Ishikawa (cell line): ENCODE measurements at regions not wholly inside any gene's neighbourhood (a gene's known extent, or its start where the extent isn't known, plus 50 kb on each side); places are given as distances from the start of the nearest gene placed in this dataset.

Experiments used
- CEBPB ChIP-seq: IDR thresholded peaks from 2 replicates; pipeline ENCODE4 v1.6.1; 2012
- CREB1 ChIP-seq: IDR thresholded peaks from 2 replicates; pipeline ENCODE4 v1.6.1; 2012; ENCODE audit warnings: low read depth
- EP300 ChIP-seq: IDR thresholded peaks from 2 replicates; pipeline ENCODE4 v1.6.1; 2012; ENCODE audit warnings: borderline replicate concordance
- FOXM1 ChIP-seq: IDR thresholded peaks from 2 replicates; pipeline ENCODE4 v1.6.1; 2012; ENCODE audit warnings: low read depth, borderline replicate concordance
- NFIC ChIP-seq: IDR thresholded peaks from 2 replicates; pipeline ENCODE4 v1.6.1; 2012
- RAD21 ChIP-seq: IDR thresholded peaks from 2 replicates; pipeline ENCODE4 v1.6.1; 2012; ENCODE audit warnings: low read depth
- TAF1 ChIP-seq: IDR thresholded peaks from 2 replicates; pipeline ENCODE4 v1.6.1; 2012; ENCODE audit warnings: low read depth, mild to moderate bottlenecking
- TCF12 ChIP-seq: IDR thresholded peaks from 2 replicates; pipeline ENCODE4 v1.6.1; 2012; ENCODE audit warnings: low read depth
- TEAD4 ChIP-seq: IDR thresholded peaks from 2 replicates; pipeline ENCODE4 v1.6.1; 2012
- YY1 ChIP-seq: IDR thresholded peaks from 2 replicates; pipeline ENCODE4 v1.6.1; 2012; ENCODE audit warnings: low read depth
- ZBTB7A ChIP-seq: IDR thresholded peaks from 2 replicates; pipeline ENCODE4 v1.6.1; 2012; ENCODE audit warnings: low read depth
- TF ChIP-seq, protein P1 (sequence below): IDR thresholded peaks from 2 replicates; pipeline ENCODE4 v1.6.1; 2012
- TF ChIP-seq, protein P2 (sequence below): IDR thresholded peaks from 2 replicates; pipeline ENCODE4 v1.6.1; 2012; ENCODE audit warnings: low read depth, mild to moderate bottlenecking
- TF ChIP-seq, protein P3 (sequence below): IDR thresholded peaks from 2 replicates; pipeline ENCODE4 v1.6.1; 2012

DNA sequence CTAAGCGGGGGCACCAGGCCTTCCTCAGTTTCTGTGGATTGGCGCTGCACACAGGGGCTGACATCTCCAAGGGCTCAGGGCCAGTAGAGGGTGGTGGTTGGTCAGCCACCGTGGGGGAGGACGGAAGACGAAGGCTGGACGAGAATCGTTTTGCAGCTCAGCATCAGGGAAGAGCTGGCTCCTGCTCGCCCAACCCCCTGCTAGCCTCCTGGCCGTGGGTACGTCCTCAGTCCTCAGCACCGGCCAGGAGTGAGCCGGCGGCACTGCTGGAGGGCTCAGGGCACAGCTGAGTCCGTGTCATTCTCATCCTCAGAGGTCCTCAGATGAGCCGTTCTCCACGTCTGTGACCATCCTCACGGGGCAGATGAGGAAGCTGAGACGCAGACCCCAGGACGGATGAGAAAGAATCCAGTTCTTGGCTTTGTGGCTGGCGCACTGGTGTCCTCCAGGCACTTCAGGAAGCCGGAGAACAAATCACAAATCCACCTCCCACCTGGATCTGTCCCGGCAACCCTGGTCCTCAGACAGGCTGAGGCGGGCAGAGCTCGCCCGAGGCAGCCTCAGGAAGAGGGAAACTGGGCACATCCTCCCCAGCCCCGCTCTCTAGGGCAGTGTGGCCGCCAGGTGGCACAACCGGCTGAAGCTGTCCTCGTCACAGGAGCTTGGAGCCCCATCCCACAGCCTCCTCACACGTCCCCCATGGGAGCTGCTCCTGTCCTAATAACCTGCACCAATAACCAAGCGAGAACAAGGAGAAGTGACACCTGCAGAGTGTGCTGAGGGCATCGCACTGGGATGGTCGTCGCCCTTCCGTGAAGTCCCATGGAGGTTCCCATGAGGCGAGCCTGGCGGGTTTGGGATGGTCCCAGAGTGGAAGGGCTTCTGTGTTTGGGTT lies 393.7 kb downstream of the BRD1 start:
- TF ChIP-seq, protein P1, sequence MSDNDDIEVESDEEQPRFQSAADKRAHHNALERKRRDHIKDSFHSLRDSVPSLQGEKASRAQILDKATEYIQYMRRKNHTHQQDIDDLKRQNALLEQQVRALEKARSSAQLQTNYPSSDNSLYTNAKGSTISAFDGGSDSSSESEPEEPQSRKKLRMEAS: no peak
- no peak for TF ChIP-seq CEBPB
- TF ChIP-seq EP300: no peak
- no peak for TF ChIP-seq TEAD4
- no peak for TF ChIP-seq TAF1
- TF ChIP-seq TCF12: no peak
- peak; percentile 22; the same call in 1 of the 2 replicates for TF ChIP-seq RAD21
- TF ChIP-seq ZBTB7A: no peak
- TF ChIP-seq, protein P2, sequence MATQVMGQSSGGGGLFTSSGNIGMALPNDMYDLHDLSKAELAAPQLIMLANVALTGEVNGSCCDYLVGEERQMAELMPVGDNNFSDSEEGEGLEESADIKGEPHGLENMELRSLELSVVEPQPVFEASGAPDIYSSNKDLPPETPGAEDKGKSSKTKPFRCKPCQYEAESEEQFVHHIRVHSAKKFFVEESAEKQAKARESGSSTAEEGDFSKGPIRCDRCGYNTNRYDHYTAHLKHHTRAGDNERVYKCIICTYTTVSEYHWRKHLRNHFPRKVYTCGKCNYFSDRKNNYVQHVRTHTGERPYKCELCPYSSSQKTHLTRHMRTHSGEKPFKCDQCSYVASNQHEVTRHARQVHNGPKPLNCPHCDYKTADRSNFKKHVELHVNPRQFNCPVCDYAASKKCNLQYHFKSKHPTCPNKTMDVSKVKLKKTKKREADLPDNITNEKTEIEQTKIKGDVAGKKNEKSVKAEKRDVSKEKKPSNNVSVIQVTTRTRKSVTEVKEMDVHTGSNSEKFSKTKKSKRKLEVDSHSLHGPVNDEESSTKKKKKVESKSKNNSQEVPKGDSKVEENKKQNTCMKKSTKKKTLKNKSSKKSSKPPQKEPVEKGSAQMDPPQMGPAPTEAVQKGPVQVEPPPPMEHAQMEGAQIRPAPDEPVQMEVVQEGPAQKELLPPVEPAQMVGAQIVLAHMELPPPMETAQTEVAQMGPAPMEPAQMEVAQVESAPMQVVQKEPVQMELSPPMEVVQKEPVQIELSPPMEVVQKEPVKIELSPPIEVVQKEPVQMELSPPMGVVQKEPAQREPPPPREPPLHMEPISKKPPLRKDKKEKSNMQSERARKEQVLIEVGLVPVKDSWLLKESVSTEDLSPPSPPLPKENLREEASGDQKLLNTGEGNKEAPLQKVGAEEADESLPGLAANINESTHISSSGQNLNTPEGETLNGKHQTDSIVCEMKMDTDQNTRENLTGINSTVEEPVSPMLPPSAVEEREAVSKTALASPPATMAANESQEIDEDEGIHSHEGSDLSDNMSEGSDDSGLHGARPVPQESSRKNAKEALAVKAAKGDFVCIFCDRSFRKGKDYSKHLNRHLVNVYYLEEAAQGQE: no peak
- TF ChIP-seq CREB1: no peak
- no peak for TF ChIP-seq NFIC
- TF ChIP-seq YY1: no peak
- no peak for TF ChIP-seq FOXM1
- TF ChIP-seq, protein P3, sequence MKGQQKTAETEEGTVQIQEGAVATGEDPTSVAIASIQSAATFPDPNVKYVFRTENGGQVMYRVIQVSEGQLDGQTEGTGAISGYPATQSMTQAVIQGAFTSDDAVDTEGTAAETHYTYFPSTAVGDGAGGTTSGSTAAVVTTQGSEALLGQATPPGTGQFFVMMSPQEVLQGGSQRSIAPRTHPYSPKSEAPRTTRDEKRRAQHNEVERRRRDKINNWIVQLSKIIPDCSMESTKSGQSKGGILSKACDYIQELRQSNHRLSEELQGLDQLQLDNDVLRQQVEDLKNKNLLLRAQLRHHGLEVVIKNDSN: no peak
